ENCODE measurements at regions not wholly inside any gene's neighbourhood (a gene's known extent, or its start where the extent isn't known, plus 50 kb on each side); places are given as distances from the start of the nearest gene placed in this dataset.

DNA sequence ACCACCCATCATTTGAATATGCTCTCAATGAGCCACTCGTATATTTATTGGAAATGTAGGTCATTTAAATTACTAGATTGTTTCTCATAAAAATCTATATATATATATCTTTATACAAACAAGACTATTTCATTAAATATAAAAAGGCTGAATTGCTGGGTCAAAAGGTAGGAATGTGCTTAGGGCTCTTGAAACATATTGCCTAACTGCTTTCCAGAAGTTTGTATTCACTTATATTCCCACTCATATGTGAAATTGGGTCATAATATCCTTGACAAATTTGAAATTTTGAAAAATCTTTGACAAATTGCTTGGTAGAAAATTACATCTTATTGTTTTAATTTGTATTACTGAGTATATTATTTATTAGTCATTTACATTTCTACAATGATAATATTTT, 999.8 kb upstream of the CDH2 start:
- DNase-seq, result no peak

DNA sequence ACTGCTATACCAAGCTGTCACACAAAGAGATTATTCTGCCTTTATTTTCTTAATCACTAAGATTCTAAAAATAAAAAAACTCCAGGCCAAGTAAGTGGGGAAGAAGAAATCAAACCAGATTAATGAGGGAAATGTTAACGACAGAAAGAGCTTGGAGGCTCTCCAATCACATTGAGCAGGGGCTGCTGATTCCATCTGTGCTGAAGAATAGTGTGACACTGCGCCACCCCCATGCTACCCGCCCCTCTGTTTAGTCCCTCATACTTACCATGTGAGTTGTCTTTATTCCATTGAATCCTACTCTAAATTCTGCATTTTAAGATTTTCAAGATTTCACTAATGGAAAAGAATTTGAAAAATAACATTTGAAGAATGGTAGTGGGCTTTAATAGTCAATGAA, 998.0 kb upstream of the CDH2 start:
- DNase-seq, result no peak

DNA sequence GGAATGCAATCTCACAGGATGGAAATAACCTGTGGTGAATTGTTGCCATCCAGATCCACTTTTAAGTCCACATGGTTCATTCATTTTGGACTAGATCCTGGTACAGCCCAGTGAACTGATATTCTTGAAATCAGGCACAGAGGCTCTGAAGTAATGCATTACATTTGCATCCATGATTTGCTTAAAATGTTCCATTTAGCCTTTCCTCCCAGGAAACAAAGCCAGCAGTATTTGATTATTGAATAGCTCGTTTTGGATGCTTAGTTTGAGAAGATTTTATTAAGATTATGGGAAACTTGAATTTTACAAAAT, 995.8 kb upstream of the CDH2 start:
- no peak for DNase-seq

DNA sequence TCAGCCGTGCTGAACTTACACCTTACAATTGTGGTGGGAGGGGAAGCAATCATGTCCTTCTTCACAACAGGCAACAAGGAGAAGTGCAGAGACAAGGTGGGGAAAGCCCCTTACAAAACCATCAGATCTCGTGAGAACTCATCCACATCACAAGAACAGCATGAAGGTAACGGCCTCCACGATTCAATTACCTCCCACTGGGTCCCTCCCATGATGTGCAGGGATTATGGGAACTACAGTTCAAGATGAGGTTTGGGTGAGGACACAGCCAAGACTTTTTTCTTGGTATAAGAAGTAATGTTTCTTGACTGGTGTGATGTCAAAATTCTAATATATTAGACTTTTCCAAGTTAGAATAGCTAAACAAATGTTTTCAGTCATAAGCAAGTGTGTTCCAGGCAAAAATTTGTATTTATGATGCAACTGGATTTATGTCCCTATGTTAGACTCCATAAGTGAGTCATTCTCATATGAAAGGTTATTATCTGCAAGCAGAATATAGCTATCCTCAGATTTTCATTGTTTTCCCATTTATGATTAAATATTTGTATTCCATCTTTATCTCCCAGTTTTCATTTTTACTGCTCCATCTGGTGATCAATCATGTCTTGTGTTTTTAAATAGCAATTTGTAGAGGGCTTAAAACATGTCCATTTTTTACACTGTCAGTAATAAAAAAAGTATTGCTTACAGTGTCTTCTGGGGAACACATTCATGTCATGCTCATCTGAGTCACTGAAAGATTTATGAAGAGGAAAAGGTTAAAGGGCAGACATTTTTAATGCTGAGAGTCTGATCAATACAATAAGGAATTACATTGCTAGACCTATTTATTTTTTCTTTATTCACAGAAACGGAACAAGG, 995.2 kb upstream of the CDH2 start:
- DNase-seq, result no peak

DNA sequence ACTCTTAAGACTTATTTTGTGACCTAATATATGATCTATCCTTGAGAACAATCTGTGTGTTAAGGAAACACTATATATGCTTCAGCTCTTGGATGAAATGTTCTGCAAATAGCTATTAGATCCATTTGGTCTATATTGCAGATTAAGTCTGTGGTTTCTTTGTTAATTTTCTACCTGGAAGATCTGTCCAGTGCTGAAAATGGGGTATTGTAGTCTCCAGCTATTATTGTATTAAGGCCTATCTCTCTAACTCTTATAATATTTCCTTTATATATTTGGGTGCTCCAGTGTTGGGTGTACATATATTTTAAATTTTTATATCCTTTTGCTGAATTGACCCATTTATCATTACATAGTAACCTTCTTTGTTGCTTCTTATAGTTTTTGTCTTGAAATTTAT, 992.7 kb upstream of the CDH2 start:
- no peak for DNase-seq

DNA sequence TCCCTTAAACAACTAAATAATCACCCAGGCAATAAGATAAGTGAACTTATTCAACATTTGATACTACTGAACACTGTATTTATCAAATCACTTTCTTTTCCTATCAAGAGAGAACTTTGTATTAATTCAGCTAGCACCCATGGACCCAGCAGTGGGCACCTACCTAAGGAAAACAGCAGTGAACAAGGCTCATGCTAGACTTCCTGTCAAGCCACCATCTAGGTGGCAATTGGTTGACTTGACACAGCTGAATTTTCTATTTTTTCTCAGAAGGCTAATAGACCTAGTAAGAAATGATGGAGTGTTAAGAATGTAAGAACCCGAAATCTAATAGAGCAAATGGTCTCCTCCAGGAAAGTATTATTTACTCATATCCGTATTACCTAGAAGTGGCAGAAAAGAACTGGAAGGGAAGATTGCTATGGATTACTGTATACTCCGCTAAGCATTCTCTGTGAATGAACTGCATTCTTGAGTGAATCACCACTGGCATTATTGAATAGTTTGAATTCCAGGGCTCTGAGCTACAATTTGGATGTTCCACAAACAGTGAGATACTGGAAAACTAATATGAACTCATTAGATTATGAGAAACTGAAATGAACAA, 988.2 kb upstream of the CDH2 start:
- no peak for DNase-seq

DNA sequence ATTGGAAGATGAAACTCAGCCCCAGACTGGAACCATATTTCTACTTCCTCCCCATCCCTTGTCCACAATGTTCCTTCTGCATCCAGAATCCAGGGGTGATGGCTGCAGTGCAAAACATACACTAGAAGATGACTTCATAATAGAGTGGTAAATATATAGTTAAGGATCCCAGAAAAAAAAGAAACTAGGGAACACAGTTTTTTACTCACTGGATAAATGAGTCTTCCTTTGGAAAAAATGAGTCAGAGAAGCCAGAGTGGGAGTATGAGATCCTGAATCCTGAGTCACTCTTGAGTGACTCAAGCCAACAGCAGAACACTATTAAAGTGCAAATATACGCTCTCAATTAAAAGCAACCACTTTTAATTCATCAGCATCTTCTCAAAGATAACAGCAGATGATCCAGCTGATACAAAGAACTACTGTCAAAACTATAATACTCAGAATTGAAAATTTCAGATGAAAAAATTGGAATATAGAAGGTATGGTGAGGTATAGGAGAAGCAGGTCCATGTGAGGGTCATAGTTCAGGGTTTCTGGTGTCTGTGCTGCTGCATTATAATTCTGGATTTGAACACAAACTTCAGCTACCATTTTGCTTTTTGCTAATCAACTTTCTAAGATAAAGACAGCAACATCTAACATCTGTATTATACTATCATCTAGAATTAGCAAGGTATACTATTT, 987.2 kb upstream of the CDH2 start:
- DNase-seq, result no peak

DNA sequence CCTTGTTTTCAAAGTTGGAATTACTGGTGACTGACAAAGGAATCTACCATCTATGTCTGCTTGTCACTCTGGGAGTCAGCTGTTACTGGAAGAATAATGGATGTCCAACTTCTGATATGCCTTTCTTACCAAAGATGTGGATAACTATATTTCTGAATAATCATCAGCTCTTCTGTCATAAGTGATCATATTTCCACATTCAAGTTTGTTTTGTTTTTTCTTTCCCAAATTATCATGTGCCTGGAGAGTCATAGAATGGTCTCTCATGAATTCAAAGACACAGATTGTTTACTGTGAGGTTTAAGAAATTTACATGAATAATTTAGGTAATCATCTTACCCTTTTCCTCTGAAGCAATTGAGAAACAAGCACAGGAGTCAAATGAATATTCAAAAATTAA, 986.7 kb upstream of the CDH2 start:
- no peak for DNase-seq

DNA sequence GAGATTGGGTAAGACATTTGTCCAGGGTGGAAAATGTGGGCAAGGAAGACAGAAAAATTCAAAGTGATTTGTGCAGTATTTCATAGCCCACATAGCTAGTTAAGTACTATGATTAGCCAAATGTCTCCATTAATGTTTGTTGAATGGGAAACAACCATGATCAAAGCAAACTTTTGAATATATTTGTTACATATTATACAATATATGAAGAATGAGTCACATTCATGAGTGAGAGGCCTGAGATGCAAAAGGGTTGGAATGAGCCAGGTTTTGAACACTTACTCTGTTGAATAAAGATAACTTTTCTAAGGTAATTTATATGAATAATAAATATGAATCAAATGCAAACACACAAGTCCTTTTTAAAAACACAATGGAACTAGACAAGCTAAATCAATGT, 984.5 kb upstream of the CDH2 start:
- DNase-seq, result no peak

DNA sequence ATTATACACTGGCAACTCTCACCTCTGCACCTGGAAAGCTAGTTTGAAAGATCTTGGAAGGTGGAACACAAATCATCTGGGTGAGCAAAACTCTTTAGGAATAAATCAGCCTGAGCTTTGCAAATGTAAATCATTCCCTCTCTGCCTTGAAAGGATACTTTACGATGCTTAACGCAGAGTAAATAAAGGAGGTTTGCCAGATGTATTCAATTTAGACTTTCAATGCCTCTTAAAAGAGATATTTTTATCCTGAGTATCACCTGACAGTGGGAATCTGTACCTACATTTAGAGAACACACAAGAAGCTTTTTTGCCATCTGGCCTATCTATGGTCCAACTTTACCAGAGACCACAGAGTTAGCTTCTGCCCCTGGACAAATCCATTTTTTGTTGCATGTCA, 983.2 kb upstream of the CDH2 start:
- peak; percentile 98 for DNase-seq

DNA sequence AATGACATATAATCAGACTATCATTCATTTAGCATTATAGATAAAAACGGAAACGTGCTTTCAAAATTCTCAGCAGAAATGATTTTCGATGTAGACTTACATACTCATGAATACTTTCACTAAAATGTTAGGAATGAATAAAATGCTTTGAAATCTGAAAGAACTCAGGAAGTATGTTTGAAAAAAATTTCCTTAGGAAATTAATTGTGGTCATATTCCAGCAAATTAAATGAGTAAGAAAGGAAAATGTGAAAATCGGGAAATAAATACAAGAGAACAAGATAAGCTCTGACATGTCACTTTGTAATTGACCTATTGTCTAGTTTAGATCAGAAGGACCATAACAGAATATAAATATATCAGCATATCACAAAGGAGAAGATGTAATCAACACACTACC, 981.0 kb upstream of the CDH2 start:
- no peak for DNase-seq

DNA sequence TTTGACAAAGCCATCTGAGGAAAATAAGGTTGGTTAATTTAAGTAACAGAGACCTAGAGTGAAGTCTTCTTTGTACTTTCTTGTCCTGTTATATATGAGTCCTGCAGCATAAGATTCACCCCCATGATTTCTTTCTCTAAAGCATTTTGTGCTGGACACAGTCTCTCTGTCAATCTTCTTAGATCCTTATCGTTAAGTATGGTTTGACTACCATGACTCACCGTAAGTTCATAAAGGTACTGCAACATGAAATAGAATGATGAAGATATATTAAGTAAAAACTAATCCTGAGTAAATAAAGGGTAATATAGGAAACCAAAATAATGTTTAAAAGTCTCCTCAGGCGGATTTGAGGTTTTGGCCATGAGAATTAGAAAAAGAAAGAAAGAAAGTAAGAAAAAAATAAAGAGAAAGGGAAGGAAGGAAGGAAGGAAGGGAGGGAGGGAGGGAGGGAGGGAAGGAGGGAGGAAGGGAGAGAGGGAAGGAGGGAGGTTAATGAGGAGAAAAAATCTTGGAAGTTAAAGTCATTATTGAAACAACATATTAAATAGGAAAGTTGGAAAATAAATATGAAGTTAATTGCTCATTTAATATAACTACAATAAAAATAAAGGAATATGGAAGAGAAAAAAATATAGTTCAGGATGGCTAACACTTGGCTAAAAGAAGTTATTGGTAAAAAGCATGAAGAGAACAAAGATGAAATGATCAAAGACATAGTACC, 980.3 kb upstream of the CDH2 start:
- no peak for DNase-seq

DNA sequence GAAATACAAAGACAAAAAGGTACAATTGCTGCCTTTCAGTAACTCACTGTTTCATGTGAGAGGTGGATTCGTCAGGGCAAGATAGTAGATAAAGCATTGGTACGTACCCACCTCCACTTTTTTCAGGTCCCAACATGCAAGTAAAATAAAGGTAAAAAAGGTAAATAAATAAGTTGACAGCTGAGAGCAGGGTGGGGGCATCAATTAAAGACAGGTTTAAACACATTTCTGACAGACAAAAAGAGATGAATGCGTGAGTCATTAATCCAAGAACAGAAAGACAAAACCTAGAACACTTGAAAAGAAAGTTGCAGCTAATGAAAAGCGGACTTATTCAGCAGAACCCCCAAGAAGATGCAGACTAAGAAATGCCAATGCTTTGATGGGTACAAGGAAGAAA, 979.6 kb upstream of the CDH2 start:
- DNase-seq, result no peak

DNA sequence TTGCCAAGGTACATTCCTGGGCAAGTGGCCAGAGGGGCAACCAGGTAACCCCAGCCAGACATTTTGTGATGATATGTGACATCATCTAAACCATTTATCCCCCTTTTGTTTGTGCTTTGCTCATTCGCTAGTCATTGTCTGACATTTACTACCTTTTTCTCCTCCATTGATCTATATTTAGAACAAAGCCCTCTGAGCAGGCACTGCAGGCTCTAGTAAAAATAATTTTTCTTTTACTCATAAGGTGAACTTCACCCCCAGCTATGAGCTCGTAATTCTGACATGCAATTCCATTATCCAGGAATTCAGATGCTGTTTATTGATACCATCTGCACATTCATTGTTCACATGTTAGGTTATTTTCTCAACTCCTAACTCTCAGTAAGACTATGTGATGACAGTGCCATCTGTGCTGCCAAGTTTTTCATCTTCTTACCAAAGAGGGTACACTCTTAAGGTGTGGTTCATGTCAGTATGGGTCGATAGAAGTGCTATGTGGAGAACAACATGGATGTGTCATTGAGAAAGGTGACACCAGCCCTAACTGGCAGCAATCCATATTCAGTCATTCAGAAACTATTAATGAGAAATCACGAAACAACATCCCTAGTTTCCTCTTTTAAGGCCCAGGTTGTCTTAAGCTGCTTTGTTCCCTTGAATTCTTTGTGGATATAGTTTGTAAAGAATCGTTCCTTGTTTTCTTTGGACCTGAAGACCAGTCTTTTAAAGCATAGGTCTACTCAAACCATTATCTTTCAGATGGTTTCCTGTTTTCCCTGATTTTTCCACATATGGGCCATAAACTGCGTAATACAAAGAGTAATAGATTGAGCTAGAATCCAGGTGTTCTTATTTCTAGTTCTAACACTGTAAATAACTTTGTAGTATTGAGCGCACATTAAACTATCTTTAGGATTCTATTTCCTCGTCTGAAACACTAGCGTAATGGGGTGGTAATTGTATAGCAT, 978.1 kb upstream of the CDH2 start:
- peak; percentile 28 for DNase-seq

DNA sequence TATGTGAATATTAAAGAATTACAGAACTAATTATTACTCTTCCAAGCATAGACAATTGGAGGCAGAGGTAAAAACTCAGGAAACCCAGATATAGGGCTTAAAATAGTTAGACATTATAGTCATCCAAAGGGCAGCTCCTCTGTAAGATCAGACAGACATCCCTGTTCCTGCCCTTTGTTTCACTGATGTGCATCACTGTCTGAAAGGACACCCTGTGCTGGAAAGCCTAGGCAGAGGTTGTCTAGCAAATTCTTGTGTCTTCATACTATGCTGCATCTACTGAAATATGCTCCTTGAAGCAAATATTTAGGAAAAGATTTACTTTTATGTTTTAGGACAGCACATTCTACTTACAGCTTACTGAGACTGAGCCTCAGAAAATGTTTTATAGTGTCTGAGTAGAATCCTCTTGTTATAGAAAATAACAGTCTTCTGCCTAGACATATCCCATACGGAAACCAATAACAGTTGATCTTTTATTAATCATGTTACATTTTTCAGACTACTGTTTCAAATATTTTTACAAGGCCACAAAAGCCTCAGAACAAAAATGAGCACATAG, 977.3 kb upstream of the CDH2 start:
- DNase-seq, result no peak

DNA sequence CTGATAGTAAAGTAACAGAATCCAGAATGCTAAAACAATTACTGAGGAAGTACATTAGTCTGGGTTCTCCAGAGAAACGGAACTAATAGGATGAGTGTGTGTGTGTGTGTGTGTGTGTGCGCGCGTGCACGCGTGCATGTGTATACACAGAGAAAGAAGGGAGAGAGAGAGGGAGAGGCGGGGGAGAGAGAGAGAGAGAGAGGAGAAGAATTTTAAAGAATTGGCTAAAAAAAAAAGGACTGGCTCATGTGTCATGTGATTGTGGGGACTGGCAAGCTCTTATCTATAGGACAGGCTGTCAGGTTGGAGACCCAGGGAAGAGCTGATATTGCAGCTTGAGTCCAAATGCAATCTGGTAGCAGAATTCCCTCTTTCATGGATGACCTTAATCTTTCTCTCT, 976.2 kb upstream of the CDH2 start:
- no peak for DNase-seq

DNA sequence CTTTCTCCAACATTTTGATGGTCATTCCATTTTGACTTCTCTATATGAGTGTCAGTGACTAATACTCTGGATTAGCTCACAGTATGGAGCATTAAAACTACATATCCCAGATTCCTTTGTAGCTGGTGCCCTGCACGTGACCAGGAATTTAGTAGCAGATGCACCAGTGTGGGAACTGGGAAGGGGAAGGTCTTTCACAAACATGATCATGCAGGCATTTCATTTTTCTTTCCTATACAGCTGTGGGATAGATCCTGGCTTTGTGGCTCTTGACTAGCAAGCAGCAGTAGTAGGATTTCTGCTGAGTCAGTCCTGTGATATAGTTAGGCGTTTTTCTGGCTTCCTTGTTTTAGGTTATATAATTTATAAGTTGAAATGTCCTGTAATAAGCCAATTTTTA, 971.0 kb upstream of the CDH2 start:
- peak; percentile 37 for DNase-seq

DNA sequence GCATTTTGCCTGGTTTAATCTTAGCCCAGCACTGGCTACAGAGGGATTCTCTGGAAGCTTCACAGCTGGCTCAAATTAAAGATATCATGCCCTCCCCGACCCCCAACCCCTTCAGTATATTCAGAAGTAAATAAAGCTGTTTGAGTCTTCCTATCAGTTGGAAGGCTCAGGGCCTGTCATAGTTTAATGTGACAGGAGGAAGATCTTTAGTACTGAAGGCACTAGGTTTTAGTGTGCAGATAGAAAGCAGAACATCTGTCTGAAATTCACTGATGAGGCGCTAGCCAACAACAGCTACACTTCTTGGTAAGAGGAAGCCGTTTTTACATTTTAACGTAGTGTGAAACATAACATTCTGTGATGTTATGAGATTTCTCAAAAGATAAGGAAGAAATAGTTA, 969.1 kb upstream of the CDH2 start:
- DNase-seq, result no peak

DNA sequence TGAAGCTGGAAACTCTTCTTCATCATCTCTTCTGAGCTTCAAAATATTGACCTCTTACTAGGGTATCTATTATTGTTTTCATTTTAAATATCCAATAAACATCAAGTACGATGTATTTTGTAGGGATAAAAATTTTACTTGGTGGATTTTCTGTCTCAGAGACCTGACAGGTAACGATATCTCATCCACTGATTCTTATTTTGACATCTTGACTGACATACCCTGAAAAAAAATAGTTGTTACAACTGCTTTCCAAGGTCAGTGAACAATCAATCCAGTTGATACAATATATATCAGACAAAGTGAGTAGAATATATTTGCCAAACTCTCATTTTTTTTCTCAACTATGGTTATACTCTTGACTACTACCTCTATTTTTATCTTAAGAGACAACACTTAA, 963.7 kb upstream of the CDH2 start:
- no peak for DNase-seq

DNA sequence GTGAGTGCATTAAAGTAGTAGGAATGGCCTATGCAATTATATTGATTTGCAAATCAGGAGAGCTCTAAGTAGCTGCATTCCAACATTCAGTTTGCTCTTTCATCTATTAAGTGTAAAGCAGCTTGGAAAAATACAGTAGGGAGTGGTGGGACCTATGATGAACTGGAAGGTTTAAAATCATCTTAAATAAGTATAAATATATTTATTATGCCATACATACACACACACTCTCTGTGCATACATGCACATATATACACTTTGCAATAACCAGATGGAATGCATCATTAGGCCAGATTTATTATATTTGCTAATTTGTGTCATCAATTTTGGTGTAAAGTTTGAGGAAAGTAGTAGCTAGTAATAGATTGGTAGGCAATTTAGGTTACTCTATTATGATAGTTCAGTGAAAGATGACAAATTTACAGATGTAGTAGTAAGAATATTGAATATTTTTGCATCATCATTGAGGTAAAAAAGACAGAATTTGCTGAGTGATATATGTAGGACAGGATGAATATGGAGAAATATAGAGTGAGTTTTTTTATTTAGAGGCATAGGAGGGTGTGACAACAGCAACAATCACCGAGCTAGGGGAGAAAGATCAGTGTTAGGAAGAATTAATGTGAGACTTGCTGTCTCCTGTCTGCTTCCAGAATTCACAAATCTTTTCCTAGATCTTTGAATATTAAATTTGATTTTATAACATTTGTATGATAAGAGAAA, 961.0 kb upstream of the CDH2 start:
- no peak for DNase-seq

DNA sequence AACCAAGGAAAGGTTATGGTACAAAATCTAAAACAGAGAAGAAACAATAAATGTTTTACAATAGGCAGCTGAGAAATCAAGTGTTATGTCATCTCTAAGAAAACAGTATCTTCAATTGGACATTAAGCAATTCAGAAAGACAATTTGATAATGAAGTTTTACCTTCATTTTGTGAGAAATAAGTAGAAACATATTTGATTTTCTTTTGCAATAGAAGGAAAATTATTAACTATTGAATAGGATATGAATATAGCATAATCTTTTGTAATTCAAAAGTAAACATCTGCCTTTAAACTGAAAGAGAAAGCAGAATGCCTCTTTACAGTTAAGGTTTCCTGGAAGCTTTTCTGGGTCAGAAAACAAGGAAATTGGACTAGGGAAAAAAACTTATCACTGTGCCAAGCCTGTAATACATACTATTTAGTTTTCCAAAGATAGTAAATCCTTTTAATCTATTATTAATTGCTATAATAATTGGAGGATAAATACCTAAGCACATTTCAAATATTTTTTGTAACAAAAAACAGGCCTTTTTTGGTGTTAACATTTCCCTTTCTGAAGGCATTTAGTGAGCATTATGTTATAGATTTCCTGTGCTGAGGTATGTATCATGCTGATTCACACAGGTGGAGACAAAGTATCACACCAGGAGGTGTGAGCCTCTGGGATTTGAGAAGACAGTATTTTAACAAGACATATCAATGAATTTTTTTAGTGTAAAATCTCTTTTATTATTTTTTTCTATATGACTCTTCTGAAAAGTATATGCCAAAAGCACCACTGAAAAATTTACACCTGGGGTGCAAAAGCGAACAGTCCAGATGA, 947.0 kb upstream of the CDH2 start:
- DNase-seq, result no peak
